ENCODE measurements at regions not wholly inside any gene's neighbourhood (a gene's known extent, or its start where the extent isn't known, plus 50 kb on each side); places are given as distances from the start of the nearest gene placed in this dataset.
A peak's percentile ranks its signal among the peaks of the same experiment; 100 is the strongest.

DNA sequence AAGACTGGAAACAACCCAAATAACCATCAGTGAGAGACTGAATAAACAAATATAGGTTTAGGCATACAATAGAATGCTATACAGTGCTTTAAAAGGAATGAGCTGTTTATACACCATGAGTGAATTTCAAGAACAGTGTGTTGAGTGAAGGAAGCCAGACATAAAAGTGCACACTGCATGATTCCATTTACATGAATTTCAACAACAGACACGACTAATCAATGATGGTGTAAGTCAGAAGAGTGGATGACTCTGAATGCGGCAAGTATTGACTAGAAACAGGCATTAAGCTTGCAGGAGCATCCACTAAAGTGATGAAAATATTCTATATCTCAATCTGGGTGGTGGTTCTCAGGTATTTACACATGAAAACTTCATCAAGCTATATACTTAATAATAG lies 142.7 kb upstream of the SLC39A10 start:
- no peaks in the 10 kb centered on the region for H3K9me3 ChIP-seq (ENCODE audit: control extremely low read depth in 1 of 5, control insufficient read depth in 4 of 5, insufficient read depth in 2 of 5, low read depth in 1 of 5, low read length in 4 of 5)
- peaks cover 0 to 8% (median 3%) of the 10 kb centered on the region in 4 experiments for H3K4me1 ChIP-seq (ENCODE audit: control extremely low read depth in 1 of 4, control insufficient read depth in 4 of 4, insufficient read depth in 4 of 4, low read length in 3 of 4)
- no peak for DNase-seq
- no peak overlapping the region for H3K27ac ChIP-seq (ENCODE audit: insufficient read depth in 1 of 2, low read depth in 1 of 2, low read length in 2 of 2, poor library complexity in 1 of 2, severe bottlenecking in 2 of 2)
- H3K27me3 ChIP-seq (replicated peaks in 2 of 5; ENCODE audit: control insufficient read depth in 4 of 5, insufficient read depth in 5 of 5, low read length in 4 of 5), result no peaks in the 10 kb centered on the region
- WGBS (ENCODE audit: insufficient coverage), result no CpG with 5 or more reads among the region's 2 CpGs
- POLR2A ChIA-PET, result no interaction called here
- H3K4me3 ChIP-seq (ENCODE audit: control insufficient read depth in 1 of 7, extremely low read depth in 1 of 7, insufficient read depth in 4 of 7, low read depth in 2 of 7, low read length in 6 of 7), result no peak overlapping the region
- CTCF ChIA-PET, result interaction anchor here (0.9 kb wide), 1 partner anchor 146 kb away, joined by 4 read pairs; no protein-coding TSS in a partner anchor
- no peaks in the 10 kb centered on the region for H3K36me3 ChIP-seq (ENCODE audit: control insufficient read depth in 4 of 4, insufficient read depth in 4 of 4, low read length in 3 of 4)

DNA sequence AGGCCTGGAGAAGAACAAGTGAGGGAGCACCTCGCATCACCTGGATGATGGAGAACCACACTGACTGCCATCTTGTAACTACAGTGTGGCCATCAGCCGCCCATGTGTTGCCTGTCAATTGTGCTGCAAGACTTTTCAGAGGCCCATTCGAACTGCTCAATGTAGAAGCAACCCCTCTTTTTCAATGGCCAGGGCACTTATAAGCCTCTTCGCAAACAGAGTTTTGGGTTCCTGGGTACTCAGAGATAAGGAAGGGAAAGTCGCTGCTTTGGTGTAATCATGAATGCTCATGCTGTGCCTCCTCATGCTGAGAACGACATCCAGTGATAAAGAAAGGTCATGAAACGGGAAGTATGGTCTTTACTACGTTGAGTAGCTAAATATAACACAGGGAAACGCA lies 143.9 kb upstream of the SLC39A10 start:
- Histone ChIP-seq H3K27me3 (replicated peaks in 2 of 5; ENCODE audit: control insufficient read depth in 4 of 5, insufficient read depth in 5 of 5, low read length in 4 of 5) (no peaks in the 10 kb centered on the region), H3K36me3 (ENCODE audit: control insufficient read depth in 4 of 4, insufficient read depth in 4 of 4, low read length in 3 of 4) (no peaks in the 10 kb centered on the region), H3K4me3 (ENCODE audit: control insufficient read depth in 1 of 7, extremely low read depth in 1 of 7, insufficient read depth in 4 of 7, low read depth in 2 of 7, low read length in 6 of 7) (no peak overlapping the region), H3K4me1 (ENCODE audit: control extremely low read depth in 1 of 4, control insufficient read depth in 4 of 4, insufficient read depth in 4 of 4, low read length in 3 of 4) (peaks cover 0 to 8% (median 3%) of the 10 kb centered on the region in 4 experiments), H3K27ac (ENCODE audit: insufficient read depth in 1 of 2, low read depth in 1 of 2, low read length in 2 of 2, poor library complexity in 1 of 2, severe bottlenecking in 2 of 2) (peak overlapping the region in 1 of 2 experiments; percentile 22), H3K9me3 (ENCODE audit: control extremely low read depth in 1 of 5, control insufficient read depth in 4 of 5, insufficient read depth in 2 of 5, low read depth in 1 of 5, low read length in 4 of 5) (no peaks in the 10 kb centered on the region)
- ChIA-PET POLR2A (no interaction called here), CTCF (interaction anchor here (1.1 kb wide), 1 partner anchor 14 kb away, joined by 4 read pairs; no protein-coding TSS in a partner anchor)
- WGBS (ENCODE audit: insufficient coverage), result 39% methylated on average over 9 of the region's 9 CpGs
- peak; percentile 56 to 88 (median 75) for DNase-seq

DNA sequence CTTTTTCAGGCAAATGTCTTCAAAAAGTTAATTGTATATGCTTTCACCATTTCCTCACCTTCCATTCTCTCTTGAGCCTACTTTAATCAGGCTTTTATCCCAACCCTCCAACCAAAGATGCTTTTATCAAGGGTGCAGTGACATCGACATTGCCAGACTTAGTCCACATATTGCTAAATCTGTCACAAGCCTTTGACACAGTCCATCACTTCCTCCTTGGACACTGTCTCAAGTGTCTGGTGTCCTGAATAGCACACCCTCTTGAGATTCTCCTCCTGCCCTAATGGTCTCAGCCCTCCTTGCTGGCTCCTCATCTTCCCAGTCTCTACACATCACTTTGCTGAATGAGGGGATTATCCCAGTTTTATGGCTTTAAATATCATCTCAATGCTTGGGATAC lies 147.5 kb upstream of the SLC39A10 start:
- H3K36me3 ChIP-seq (ENCODE audit: control insufficient read depth in 4 of 4, insufficient read depth in 4 of 4, low read length in 3 of 4), result no peaks in the 10 kb centered on the region
- DNase-seq, result no peak
- peaks cover 0 to 5% (median 0%) of the 10 kb centered on the region in 5 experiments for H3K9me3 ChIP-seq (ENCODE audit: control extremely low read depth in 1 of 5, control insufficient read depth in 4 of 5, insufficient read depth in 2 of 5, low read depth in 1 of 5, low read length in 4 of 5)
- WGBS (ENCODE audit: insufficient coverage), result 100% methylated on average over 1 of the region's 1 CpG
- H3K27me3 ChIP-seq (replicated peaks in 2 of 5; ENCODE audit: control insufficient read depth in 4 of 5, insufficient read depth in 5 of 5, low read length in 4 of 5), result no peaks in the 10 kb centered on the region
- ChIA-PET CTCF (interaction anchor here (1.1 to 3.0 kb wide), 2 partner anchors 11 to 15 kb away, joined by 3 to 13 read pairs; no protein-coding TSS in a partner anchor), POLR2A (no interaction called here)
- no peak overlapping the region for H3K4me3 ChIP-seq (ENCODE audit: control insufficient read depth in 1 of 7, extremely low read depth in 1 of 7, insufficient read depth in 4 of 7, low read depth in 2 of 7, low read length in 6 of 7)
- H3K4me1 ChIP-seq (ENCODE audit: control extremely low read depth in 1 of 4, control insufficient read depth in 4 of 4, insufficient read depth in 4 of 4, low read length in 3 of 4), result peaks cover 0 to 8% (median 3%) of the 10 kb centered on the region in 4 experiments
- H3K27ac ChIP-seq (ENCODE audit: insufficient read depth in 1 of 2, low read depth in 1 of 2, low read length in 2 of 2, poor library complexity in 1 of 2, severe bottlenecking in 2 of 2), result no peak overlapping the region

DNA sequence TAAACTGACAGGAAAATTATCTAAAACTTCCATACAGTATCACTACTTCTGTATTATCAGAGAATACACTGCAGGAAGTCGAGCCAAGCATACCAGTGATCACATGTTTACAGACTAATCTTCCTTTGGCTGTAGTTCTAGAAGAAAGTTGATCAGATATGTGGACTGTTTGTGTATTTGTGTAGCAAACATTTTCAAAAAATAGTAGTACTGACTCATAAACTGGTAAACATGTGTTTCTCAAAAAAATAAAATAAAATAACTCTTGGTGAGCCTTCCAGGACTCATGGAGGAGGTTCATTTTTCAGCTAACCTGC lies 148.9 kb upstream of the SLC39A10 start:
- ChIA-PET POLR2A (no interaction called here), CTCF (interaction anchor here (0.7 to 3.0 kb wide), 5 partner anchors 9 to 430 kb away, joined by 3 to 13 read pairs (median 5); no protein-coding TSS in a partner anchor)
- Histone ChIP-seq H3K4me1 (ENCODE audit: control extremely low read depth in 1 of 4, control insufficient read depth in 4 of 4, insufficient read depth in 4 of 4, low read length in 3 of 4) (peaks cover 0 to 2% (median under 1%) of the 10 kb centered on the region in 4 experiments), H3K36me3 (ENCODE audit: control insufficient read depth in 4 of 4, insufficient read depth in 4 of 4, low read length in 3 of 4) (no peaks in the 10 kb centered on the region), H3K27me3 (replicated peaks in 2 of 5; ENCODE audit: control insufficient read depth in 4 of 5, insufficient read depth in 5 of 5, low read length in 4 of 5) (no peaks in the 10 kb centered on the region), H3K9me3 (ENCODE audit: control extremely low read depth in 1 of 5, control insufficient read depth in 4 of 5, insufficient read depth in 2 of 5, low read depth in 1 of 5, low read length in 4 of 5) (peaks cover 0 to 5% (median 0%) of the 10 kb centered on the region in 5 experiments), H3K4me3 (ENCODE audit: control insufficient read depth in 1 of 7, extremely low read depth in 1 of 7, insufficient read depth in 4 of 7, low read depth in 2 of 7, low read length in 6 of 7) (no peak overlapping the region), H3K27ac (ENCODE audit: insufficient read depth in 1 of 2, low read depth in 1 of 2, low read length in 2 of 2, poor library complexity in 1 of 2, severe bottlenecking in 2 of 2) (no peak overlapping the region)
- no CpG with 5 or more reads among the region's 1 CpG for WGBS (ENCODE audit: insufficient coverage)
- DNase-seq, result no peak

DNA sequence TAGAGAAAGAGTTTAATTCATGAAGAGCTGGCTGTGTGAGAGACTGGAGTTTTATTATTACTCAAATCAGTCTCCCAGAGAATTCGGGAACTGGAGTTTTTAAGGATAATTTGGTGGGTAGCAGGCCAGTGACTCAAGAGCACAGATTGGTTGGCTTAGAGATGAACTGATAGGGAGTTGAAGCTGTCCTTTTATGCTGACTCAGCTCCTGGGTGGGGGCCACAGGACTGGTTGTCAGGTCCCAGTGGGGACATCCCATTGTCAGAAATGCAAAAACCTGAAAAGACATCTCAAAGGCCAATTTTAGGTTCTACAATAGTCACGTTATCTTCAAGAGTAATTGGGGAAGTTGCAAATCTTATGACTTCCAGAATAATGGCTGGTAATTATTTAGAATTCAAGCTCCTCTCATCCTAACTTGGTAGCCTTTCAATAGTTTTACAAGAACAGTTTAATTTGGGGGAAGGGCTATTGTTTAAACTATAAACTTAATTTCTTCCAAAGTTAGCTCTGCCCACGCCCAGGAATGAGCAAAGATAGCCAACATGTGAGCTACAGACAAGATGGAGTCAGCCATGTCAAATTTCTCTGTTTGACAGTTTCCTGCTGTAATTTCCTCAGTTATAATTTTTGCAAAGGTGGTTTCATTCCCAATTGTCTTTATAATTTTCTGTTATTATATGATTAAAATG lies 149.4 kb upstream of the SLC39A10 start:
- H3K27me3 ChIP-seq (replicated peaks in 2 of 5; ENCODE audit: control insufficient read depth in 4 of 5, insufficient read depth in 5 of 5, low read length in 4 of 5), result no peaks in the 10 kb centered on the region
- H3K27ac ChIP-seq (ENCODE audit: insufficient read depth in 1 of 2, low read depth in 1 of 2, low read length in 2 of 2, poor library complexity in 1 of 2, severe bottlenecking in 2 of 2), result no peak overlapping the region
- ChIA-PET POLR2A (no interaction called here), CTCF (interaction anchor here (0.6 to 3.0 kb wide), 5 partner anchors 9 to 431 kb away, joined by 3 to 13 read pairs (median 5); no protein-coding TSS in a partner anchor)
- H3K36me3 ChIP-seq (ENCODE audit: control insufficient read depth in 4 of 4, insufficient read depth in 4 of 4, low read length in 3 of 4), result no peaks in the 10 kb centered on the region
- WGBS (ENCODE audit: insufficient coverage), result 100% methylated on average over 1 of the region's 3 CpGs
- H3K4me3 ChIP-seq (ENCODE audit: control insufficient read depth in 1 of 7, extremely low read depth in 1 of 7, insufficient read depth in 4 of 7, low read depth in 2 of 7, low read length in 6 of 7), result no peak overlapping the region
- H3K4me1 ChIP-seq (ENCODE audit: control extremely low read depth in 1 of 4, control insufficient read depth in 4 of 4, insufficient read depth in 4 of 4, low read length in 3 of 4), result no peaks in the 10 kb centered on the region
- DNase-seq, result no peak
- H3K9me3 ChIP-seq (ENCODE audit: control extremely low read depth in 1 of 5, control insufficient read depth in 4 of 5, insufficient read depth in 2 of 5, low read depth in 1 of 5, low read length in 4 of 5), result peaks cover 0 to 5% (median 0%) of the 10 kb centered on the region in 5 experiments

DNA sequence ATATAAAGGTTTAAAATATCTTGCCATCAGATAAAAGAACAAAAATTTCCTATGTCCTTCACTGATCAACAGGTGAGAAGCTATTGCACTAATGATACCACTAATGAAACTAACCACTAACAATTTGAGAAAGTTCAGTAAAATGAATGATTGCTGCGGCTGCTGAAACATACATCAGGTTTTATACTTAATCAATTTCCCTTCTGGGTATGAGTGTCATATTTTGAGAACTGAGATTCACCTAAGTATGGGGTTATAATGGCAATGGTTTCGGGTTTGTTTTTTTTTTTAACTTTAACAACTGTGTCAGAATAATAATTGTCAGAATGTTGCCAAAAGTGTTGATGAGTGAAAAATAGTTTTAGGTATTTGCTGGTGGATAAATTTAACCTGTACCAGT lies 151.3 kb upstream of the SLC39A10 start:
- H3K4me1 ChIP-seq (ENCODE audit: control extremely low read depth in 1 of 4, control insufficient read depth in 4 of 4, insufficient read depth in 4 of 4, low read length in 3 of 4), result no peaks in the 10 kb centered on the region
- ChIA-PET CTCF (no interaction called here), POLR2A (no interaction called here)
- DNase-seq, result no peak
- H3K4me3 ChIP-seq (ENCODE audit: control insufficient read depth in 1 of 7, extremely low read depth in 1 of 7, insufficient read depth in 4 of 7, low read depth in 2 of 7, low read length in 6 of 7), result no peak overlapping the region
- H3K9me3 ChIP-seq (ENCODE audit: control extremely low read depth in 1 of 5, control insufficient read depth in 4 of 5, insufficient read depth in 2 of 5, low read depth in 1 of 5, low read length in 4 of 5), result peaks cover 0 to 5% (median 0%) of the 10 kb centered on the region in 5 experiments
- no peaks in the 10 kb centered on the region for H3K27me3 ChIP-seq (replicated peaks in 2 of 5; ENCODE audit: control insufficient read depth in 4 of 5, insufficient read depth in 5 of 5, low read length in 4 of 5)
- WGBS (ENCODE audit: insufficient coverage), result no CpG with 5 or more reads among the region's 2 CpGs
- H3K27ac ChIP-seq (ENCODE audit: insufficient read depth in 1 of 2, low read depth in 1 of 2, low read length in 2 of 2, poor library complexity in 1 of 2, severe bottlenecking in 2 of 2), result no peak overlapping the region
- H3K36me3 ChIP-seq (ENCODE audit: control insufficient read depth in 4 of 4, insufficient read depth in 4 of 4, low read length in 3 of 4), result no peaks in the 10 kb centered on the region

DNA sequence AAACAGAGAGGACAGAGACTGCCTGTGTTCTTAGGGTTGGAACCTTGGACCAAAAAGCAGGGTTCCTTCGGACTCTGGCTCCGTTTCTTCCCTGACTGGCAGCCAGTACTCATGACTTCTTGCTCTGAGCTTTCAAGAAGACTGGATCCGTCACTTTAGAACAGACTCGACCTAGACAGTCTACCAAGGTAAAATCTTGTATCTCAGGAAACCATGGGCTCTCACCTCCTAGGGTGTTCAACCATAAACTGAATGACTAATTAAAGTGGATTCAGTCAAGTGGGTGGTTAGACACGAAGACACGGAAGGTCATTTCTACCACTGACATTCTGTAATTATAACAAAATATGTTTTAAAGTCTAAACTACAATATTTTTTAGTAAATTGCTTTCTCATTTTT lies 153.8 kb upstream of the SLC39A10 start:
- Histone ChIP-seq H3K4me3 (ENCODE audit: control insufficient read depth in 1 of 7, extremely low read depth in 1 of 7, insufficient read depth in 4 of 7, low read depth in 2 of 7, low read length in 6 of 7) (no peak overlapping the region), H3K9me3 (ENCODE audit: control extremely low read depth in 1 of 5, control insufficient read depth in 4 of 5, insufficient read depth in 2 of 5, low read depth in 1 of 5, low read length in 4 of 5) (peaks cover 0 to 5% (median 0%) of the 10 kb centered on the region in 5 experiments), H3K4me1 (ENCODE audit: control extremely low read depth in 1 of 4, control insufficient read depth in 4 of 4, insufficient read depth in 4 of 4, low read length in 3 of 4) (no peaks in the 10 kb centered on the region), H3K27ac (ENCODE audit: insufficient read depth in 1 of 2, low read depth in 1 of 2, low read length in 2 of 2, poor library complexity in 1 of 2, severe bottlenecking in 2 of 2) (no peak overlapping the region), H3K27me3 (replicated peaks in 2 of 5; ENCODE audit: control insufficient read depth in 4 of 5, insufficient read depth in 5 of 5, low read length in 4 of 5) (no peaks in the 10 kb centered on the region), H3K36me3 (ENCODE audit: control insufficient read depth in 4 of 4, insufficient read depth in 4 of 4, low read length in 3 of 4) (no peaks in the 10 kb centered on the region)
- ChIA-PET CTCF (interaction anchor here (0.7 to 1.4 kb wide), 2 partner anchors 14 to 158 kb away, joined by 3 read pairs; no protein-coding TSS in a partner anchor), POLR2A (no interaction called here)
- WGBS (ENCODE audit: insufficient coverage), result 91% methylated on average over 2 of the region's 6 CpGs
- no peak for DNase-seq

Measured in common myeloid progenitor, CD34-positive (primary cell).